Caki2 (cell line): ENCODE measurements at regions not wholly inside any gene's neighbourhood (a gene's known extent, or its start where the extent isn't known, plus 50 kb on each side); places are given as distances from the start of the nearest gene placed in this dataset.

Experiments
- DNase-seq: peaks from one replicate; pipeline ENCODE4 v3.0.0-alpha.2; 2015; ENCODE audit warnings: low read depth
- in situ Hi-C: cut with HindIII; loops from 2 replicates; pipeline ENCODE4 v1.10.0; 2016; ENCODE audit warnings: low sequenced_read_pairs, low pct_unique_long_range_greater_than_20kb, mixed read lengths

GRCh38 chr15:80308002-80308401, 56.0 kb upstream of the CTXND1 start:
- no peak for DNase-seq
- in situ Hi-C loops, result no loop called here

- peak; percentile 4 for DNase-seq
- in situ Hi-C loops, result no loop called here
Observed at GRCh38 chr15:80309769-80310384, 57.9 kb upstream of the CTXND1 start.

GRCh38 chr15:80310776-80311175, 58.8 kb upstream of the CTXND1 start:
- DNase-seq, result no peak

GRCh38 chr15:80315289-80315987, 63.4 kb upstream of the CTXND1 start:
- DNase-seq, result no peak
- in situ Hi-C loops, result no loop called here

More at GRCh38 chr15:80310776-80311175, 58.8 kb upstream of the CTXND1 start:
- in situ Hi-C loops, result no loop called here

- DNase-seq, result no peak
- in situ Hi-C loops, result no loop called here
Observed at GRCh38 chr15:80317389-80318182, 65.6 kb upstream of the CTXND1 start.

GRCh38 chr15:80321853-80322252, 69.8 kb upstream of the CTXND1 start:
- no peak for DNase-seq
- in situ Hi-C loops, result no loop called here

- no peak for DNase-seq
- in situ Hi-C loops, result no loop called here
Observed at GRCh38 chr15:80323285-80323684, 71.3 kb upstream of the CTXND1 start.

GRCh38 chr15:80324545-80325080, 72.6 kb upstream of the CTXND1 start:
- DNase-seq, result no peak
- in situ Hi-C loops, result no loop called here

GRCh38 chr15:80325206-80325605, 73.2 kb upstream of the CTXND1 start:
- no peak for DNase-seq
- in situ Hi-C loops, result no loop called here

GRCh38 chr15:80326270-80326669, 74.3 kb upstream of the CTXND1 start:
- in situ Hi-C loops, result no loop called here
- DNase-seq, result no peak

- in situ Hi-C loops, result no loop called here
Observed at GRCh38 chr15:80328496-80328895, 75.7 kb upstream of the ARNT2 start.

GRCh38 chr15:80331886-80332406, 72.2 kb upstream of the ARNT2 start:
- in situ Hi-C loops, result no loop called here
- no peak for DNase-seq

More at GRCh38 chr15:80328496-80328895, 75.7 kb upstream of the ARNT2 start:
- no peak for DNase-seq

GRCh38 chr15:80333261-80333660, 70.9 kb upstream of the ARNT2 start:
- in situ Hi-C loops, result no loop called here
- no peak for DNase-seq

GRCh38 chr15:80334521-80334920, 69.7 kb upstream of the ARNT2 start:
- in situ Hi-C loops, result no loop called here
- no peak for DNase-seq

GRCh38 chr15:80339601-80340000, 64.6 kb upstream of the ARNT2 start:
- in situ Hi-C loops, result no loop called here
- DNase-seq, result no peak

- in situ Hi-C loops, result no loop called here
- no peak for DNase-seq
Observed at GRCh38 chr15:80342148-80342547, 62.0 kb upstream of the ARNT2 start.

- in situ Hi-C loops, result no loop called here
- DNase-seq, result no peak
Observed at GRCh38 chr15:80343554-80343992, 60.6 kb upstream of the ARNT2 start.

- in situ Hi-C loops, result no loop called here
- DNase-seq, result no peak
Observed at GRCh38 chr15:80350941-80351610, 53.1 kb upstream of the ARNT2 start.
